GM12878 (cell line): ENCODE measurements at regions not wholly inside any gene's neighbourhood (a gene's known extent, or its start where the extent isn't known, plus 50 kb on each side); places are given as distances from the start of the nearest gene placed in this dataset.

Source experiments
- ATAC-seq: fragments of 200-7000 bp; cut with Tn5 transposase; 3 replicates; pipeline ENCODE4 v1.9.1; 2020; ENCODE audit warnings: mild to moderate bottlenecking, moderate library complexity
- BruUV-seq: library from RNA; stranded (reverse); fragments of 400-500 nt; replicated peaks from 2 replicates; lab custom pipeline; 2021; lab: Mats Ljungman, UMichigan
- CTCF ChIA-PET: fragments of 300-600 bp; sonication (Branson Sonifier 250); formaldehyde crosslinking; extraction: SDS; loops from one replicate; lab custom pipeline; 2021; ENCODE audit warnings: inconsistent platforms; lab: Yijun Ruan, JAX
- POLR2A ChIA-PET: fragments of 350-600 bp; formaldehyde crosslinking; extraction: SDS; loops from one replicate; lab custom pipeline; 2021; ENCODE audit warnings: inconsistent platforms; lab: Charles Lee
- RAD21 ChIA-PET: fragments of 300-600 bp; sonication (Branson Sonifier 250); formaldehyde crosslinking; loops from one replicate; lab custom pipeline; 2023; ENCODE audit warnings: antibody characterized with exemption; ENCODE audit not compliant: unreplicated experiment; lab: Charles Lee
- SMC1A ChIA-PET: fragments of 300-600 bp; sonication (Branson Sonifier 250); formaldehyde crosslinking; loops from one replicate; lab custom pipeline; 2023; ENCODE audit not compliant: unreplicated experiment, uncharacterized antibody; lab: Charles Lee
- DNase-seq: peaks from one replicate; pipeline ENCODE4 v3.0.0-alpha.2; 2011; ENCODE audit warnings: low read depth, low spot score
- FAIRE-seq: peaks from 3 replicates; lab custom pipeline; 2011; peaks lifted over from hg19 to GRCh38; lab: Jason Lieb, UNC
- H2AFZ ChIP-seq: 2 replicates; pipeline ENCODE4 v1.6.0; 2011; ENCODE audit warnings: low read depth, low read length, control low read depth; ENCODE audit not compliant: control insufficient read depth
- H3K27ac ChIP-seq: 2 replicates; pipeline ENCODE4 v1.5.1; 2011; ENCODE audit warnings: control low read depth; ENCODE audit not compliant: control insufficient read depth, insufficient read depth
- H3K27me3 ChIP-seq, 2 experiments: replicated peaks in 1 of 2; 2 replicates each; pipeline versions ENCODE4 v1.6.0 to v1.6.1; 2011; ENCODE audit warnings: low read length in 1 of 2; ENCODE audit not compliant: control insufficient read depth in 2 of 2, insufficient read depth in 2 of 2
- H3K36me3 ChIP-seq, 2 experiments: 2 replicates each; pipeline ENCODE4 v1.5.1; 2011; ENCODE audit warnings: low read length in 1 of 2; ENCODE audit not compliant: control insufficient read depth in 2 of 2, insufficient read depth in 2 of 2
- H3K4me1 ChIP-seq: 2 replicates; pipeline ENCODE4 v1.6.1; 2011; ENCODE audit warnings: mild to moderate bottlenecking, low read length, moderate library complexity, mixed read lengths; ENCODE audit not compliant: control insufficient read depth, insufficient read depth
- H3K4me2 ChIP-seq: 2 replicates; pipeline ENCODE4 v1.6.0; 2011; ENCODE audit warnings: control low read depth; ENCODE audit not compliant: control insufficient read depth, insufficient read depth
- H3K4me3 ChIP-seq: fragments of 200-600 bp; sonication (generic); 2 replicates; pipeline ENCODE4 v1.5.1; 2016
- H3K79me2 ChIP-seq: 2 replicates; pipeline ENCODE4 v1.6.0; 2011; ENCODE audit warnings: low read length; ENCODE audit not compliant: control insufficient read depth, insufficient read depth
- H3K9ac ChIP-seq: 2 replicates; pipeline ENCODE4 v1.8.0; 2011; ENCODE audit warnings: low read length, control low read depth, mixed read lengths; ENCODE audit not compliant: control insufficient read depth, insufficient read depth
- H3K9me3 ChIP-seq: replicated peaks from 3 replicates; pipeline ENCODE4 v1.5.1; 2011; ENCODE audit warnings: mild to moderate bottlenecking, low read length; ENCODE audit not compliant: control insufficient read depth, insufficient read depth
- H4K20me1 ChIP-seq: 2 replicates; pipeline ENCODE4 v1.6.0; 2011; ENCODE audit not compliant: control insufficient read depth, insufficient read depth
- BHLHE40 ChIP-seq, 2 experiments: fragments of 450-650 bp in 1 of 2; IDR thresholded peaks; 2 replicates each; pipeline ENCODE4 v1.6.1; 2011 to 2017; ENCODE audit warnings: low read depth in 2 of 2, borderline replicate concordance in 1 of 2, improper control_type of control experiment in 1 of 2, low read length in 1 of 2, mild to moderate bottlenecking in 1 of 2
- EED ChIP-seq: sonication (generic); IDR thresholded peaks from 2 replicates; pipeline ENCODE4 v1.6.1; 2016; ENCODE audit warnings: antibody characterized with exemption, low read depth
- FOXK2 ChIP-seq: fragments of 450-650 bp; IDR thresholded peaks from 2 replicates; pipeline ENCODE4 v1.6.1; 2017; ENCODE audit warnings: mild to moderate bottlenecking, moderate library complexity
- NFYB ChIP-seq: IDR thresholded peaks from 2 replicates; pipeline ENCODE4 v1.6.1; 2011; ENCODE audit warnings: low read depth, mild to moderate bottlenecking, low read length, improper control_type of control experiment, moderate library complexity; ENCODE audit not compliant: insufficient read depth
- POU2F2 ChIP-seq: IDR thresholded peaks from 3 replicates; pipeline ENCODE4 v1.6.1; 2011; ENCODE audit warnings: low read depth, mild to moderate bottlenecking, low read length, borderline replicate concordance
- STAT1 ChIP-seq: fragments of 450-650 bp; conservative IDR thresholded peaks from 2 replicates; pipeline ENCODE4 v1.6.1; 2014; ENCODE audit warnings: antibody characterized with exemption, mild to moderate bottlenecking
- YY1 ChIP-seq: IDR thresholded peaks from 2 replicates; pipeline ENCODE4 v1.6.1; 2011; ENCODE audit warnings: low read depth, mild to moderate bottlenecking, low read length
- WGBS: methylation state at CpG from one replicate; pipeline ENCODE4 v1.1.6; 2016; ENCODE audit warnings: low lambda C conversion rate; ENCODE audit not compliant: insufficient replicate concordance, insufficient coverage; ENCODE audit errors: missing lambda C conversion rate; 5-methylcytosine and 5-hydroxymethylcytosine counted together
- in situ Hi-C: fragments of 300-500 bp; cut with MboI; formaldehyde crosslinking; loops from 9 replicates; pipeline ENCODE4 v1.14.3; 2018; ENCODE audit warnings: mixed read lengths
- intact Hi-C: fragments of 100-400 bp; cut with micrococcal nuclease; formaldehyde crosslinking; loops from one replicate; pipeline ENCODE4 v1.14.2; 2022; ENCODE audit not compliant: unreplicated experiment
- TF ChIP-seq, protein P1 (sequence below): IDR thresholded peaks from 2 replicates; pipeline ENCODE4 v1.6.1; 2012; ENCODE audit warnings: low read depth, low read length, improper control_type of control experiment

GRCh38 chr11:116694349-116694725 lies 78.5 kb downstream of the BUD13 start (continued):
- TF ChIP-seq EED: no peak
- TF ChIP-seq, all 136 proteins: peak for 0

GRCh38 chr11:116693593-116694348 lies 79.0 kb downstream of the BUD13 start:
- ChIA-PET CTCF (interaction anchor here (1.1 kb wide), 1 partner anchor 239 kb away, joined by 3 read pairs; no protein-coding TSS in a partner anchor), POLR2A (no interaction called here), SMC1A (no interaction called here), RAD21 (no interaction called here)
- FAIRE-seq (no peak), DNase-seq (no peak), ATAC-seq (no peak)
- intact Hi-C loops (loop anchor here (5.0 kb wide), 1 partner anchor 1956 kb away; no protein-coding TSS in a partner anchor), in situ Hi-C loops (loop anchor here (5.0 to 10.0 kb wide), 2 partner anchors 241 to 1359 kb away; no protein-coding TSS in a partner anchor)
- H3K4me2 ChIP-seq: no peak overlapping the region
- no peaks in the 10 kb centered on the region for H3K9me3 ChIP-seq
- BruUV-seq: no TSS peak
- no peaks in the 10 kb centered on the region for H3K27me3 ChIP-seq
- H3K9ac ChIP-seq: no peak overlapping the region
- H3K36me3 ChIP-seq: no peaks in the 10 kb centered on the region
- 20% methylated on average over 16 of the region's 16 CpGs for WGBS
- no peaks in the 10 kb centered on the region for H4K20me1 ChIP-seq
- no peak overlapping the region for H3K27ac ChIP-seq
- no peak overlapping the region for H2AFZ ChIP-seq
- H3K4me3 ChIP-seq: no peak overlapping the region
- H3K4me1 ChIP-seq: no peaks in the 10 kb centered on the region
- TF ChIP-seq YY1 (no peak), POU2F2 (no peak), STAT1 (no peak), BHLHE40 (IDR thresholded peaks at IDR 0.05; ENCODE audit: borderline replicate concordance in 1 of 2, low read depth in 2 of 2, low read length in 1 of 2) (no peak), NFYB (no peak), FOXK2 (no peak)
- TF ChIP-seq, protein P1, sequence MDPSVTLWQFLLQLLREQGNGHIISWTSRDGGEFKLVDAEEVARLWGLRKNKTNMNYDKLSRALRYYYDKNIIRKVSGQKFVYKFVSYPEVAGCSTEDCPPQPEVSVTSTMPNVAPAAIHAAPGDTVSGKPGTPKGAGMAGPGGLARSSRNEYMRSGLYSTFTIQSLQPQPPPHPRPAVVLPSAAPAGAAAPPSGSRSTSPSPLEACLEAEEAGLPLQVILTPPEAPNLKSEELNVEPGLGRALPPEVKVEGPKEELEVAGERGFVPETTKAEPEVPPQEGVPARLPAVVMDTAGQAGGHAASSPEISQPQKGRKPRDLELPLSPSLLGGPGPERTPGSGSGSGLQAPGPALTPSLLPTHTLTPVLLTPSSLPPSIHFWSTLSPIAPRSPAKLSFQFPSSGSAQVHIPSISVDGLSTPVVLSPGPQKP: no peak
- H3K79me2 ChIP-seq: no peaks in the 10 kb centered on the region
